CD4-positive, alpha-beta memory T cell (primary cell): ENCODE measurements at regions not wholly inside any gene's neighbourhood (a gene's known extent, or its start where the extent isn't known, plus 50 kb on each side); places are given as distances from the start of the nearest gene placed in this dataset.

Experiments used
- CTCF ChIA-PET: fragments of 350-600 bp; sonication (Branson Sonifier 250); formaldehyde crosslinking; loops from one replicate; lab custom pipeline; 2021; ENCODE audit warnings: inconsistent platforms; ENCODE audit not compliant: partially characterized antibody; lab: Charles Lee
- POLR2A ChIA-PET: fragments of 350-600 bp; sonication (Branson Sonifier 250); formaldehyde crosslinking; loops from one replicate; lab custom pipeline; 2021; ENCODE audit not compliant: partially characterized antibody; lab: Charles Lee
- DNase-seq, 5 donors: peaks; one replicate each; pipeline versions ENCODE4 v3.0.0 to v3.0.0-alpha.2; 2020 to 2022; ENCODE audit warnings: mixed read lengths in 1 of 5
- H3K27ac ChIP-seq: one replicate; pipeline ENCODE4 v1.7.0; 2013; ENCODE audit warnings: low read depth, low read length
- H3K27me3 ChIP-seq: 2 replicates; pipeline ENCODE4 v1.7.0; 2013; ENCODE audit warnings: mild to moderate bottlenecking, low read length, moderate library complexity; ENCODE audit not compliant: insufficient read depth
- H3K36me3 ChIP-seq: 2 replicates; pipeline ENCODE4 v1.7.0; 2013; ENCODE audit warnings: mild to moderate bottlenecking, low read length, moderate library complexity; ENCODE audit not compliant: insufficient read depth
- H3K4me1 ChIP-seq: 2 replicates; pipeline ENCODE4 v1.7.0; 2013; ENCODE audit warnings: mild to moderate bottlenecking, low read length, moderate library complexity; ENCODE audit not compliant: insufficient read depth
- H3K4me3 ChIP-seq, 2 donors: one replicate each; pipeline ENCODE4 v1.7.0; 2013; ENCODE audit warnings: low read length in 2 of 2, mild to moderate bottlenecking in 1 of 2
- H3K9me3 ChIP-seq, 2 donors: one replicate each; pipeline ENCODE4 v1.7.0; 2013; ENCODE audit warnings: low read length in 2 of 2, control low read depth in 1 of 2; ENCODE audit not compliant: control insufficient read depth in 1 of 2
- H3K27ac Mint-ChIP-seq, 7 donors: one replicate each; pipeline ENCODE4 v1.8.0; 2020 to 2021; ENCODE audit warnings: mixed read lengths in 7 of 7, mild to moderate bottlenecking in 6 of 7, inconsistent platforms in 3 of 7, moderate library complexity in 3 of 7
- H3K27me3 Mint-ChIP-seq, 2 donors: one replicate each; pipeline ENCODE4 v1.8.0; 2020 to 2021; ENCODE audit warnings: mixed read lengths in 2 of 2
- H3K36me3 Mint-ChIP-seq, 2 donors: one replicate each; pipeline ENCODE4 v1.8.0; 2020 to 2021; ENCODE audit warnings: mixed read lengths in 2 of 2, inconsistent platforms in 1 of 2, mild to moderate bottlenecking in 1 of 2
- H3K4me1 Mint-ChIP-seq, 4 donors: one replicate each; pipeline ENCODE4 v1.8.0; 2020 to 2021; ENCODE audit warnings: mixed read lengths in 4 of 4, mild to moderate bottlenecking in 1 of 4
- H3K4me3 Mint-ChIP-seq, 8 donors: one replicate each; pipeline ENCODE4 v1.8.0; 2020 to 2021; ENCODE audit warnings: mixed read lengths in 8 of 8, mild to moderate bottlenecking in 7 of 8, moderate library complexity in 6 of 8, inconsistent platforms in 3 of 8
- H3K9me3 Mint-ChIP-seq, 8 donors: one replicate each; pipeline ENCODE4 v1.8.0; 2020 to 2021; ENCODE audit warnings: mixed read lengths in 8 of 8, mild to moderate bottlenecking in 5 of 8, inconsistent platforms in 3 of 8, moderate library complexity in 1 of 8
- intact Hi-C: fragments of 100-400 bp; cut with micrococcal nuclease; formaldehyde crosslinking; loops from one replicate; pipeline ENCODE4 v1.15.1; 2023

- H3K27ac ChIP-seq = no peak overlapping the region
- Mint-ChIP-seq H3K4me1 (no peaks in the 10 kb centered on the region), H3K9me3 (peaks cover 0 to 6% (median 0%) of the 10 kb centered on the region in 8 donors), H3K27me3 (peaks cover 3% of the 10 kb centered on the region in 2 donors), H3K27ac (no peak overlapping the region), H3K36me3 (no peaks in the 10 kb centered on the region), H3K4me3 (no peak overlapping the region)
- POLR2A ChIA-PET = no interaction called here
- H3K4me3 ChIP-seq = no peak overlapping the region
- DNase-seq = peak in 1 of 5 donors; percentile 4
- CTCF ChIA-PET = no interaction called here
- H3K27me3 ChIP-seq = no peaks in the 10 kb centered on the region
- intact Hi-C loops = loop anchor here (2.0 kb wide), 1 partner anchor 519 kb away; no protein-coding TSS in a partner anchor
- H3K36me3 ChIP-seq = no peaks in the 10 kb centered on the region
- H3K9me3 ChIP-seq = no peaks in the 10 kb centered on the region
- no peaks in the 10 kb centered on the region for H3K4me1 ChIP-seq
Observed at GRCh38 chr7:24381894-24382505, 98.0 kb downstream of the NPY start.

- Histone ChIP-seq H3K36me3 (no peaks in the 10 kb centered on the region), H3K4me1 (no peaks in the 10 kb centered on the region), H3K27me3 (no peaks in the 10 kb centered on the region), H3K9me3 (no peaks in the 10 kb centered on the region), H3K4me3 (no peak overlapping the region), H3K27ac (no peak overlapping the region)
- ChIA-PET POLR2A (no interaction called here), CTCF (no interaction called here)
- Mint-ChIP-seq H3K27ac (no peak overlapping the region), H3K27me3 (peaks cover 3% of the 10 kb centered on the region in 2 donors), H3K4me3 (no peak overlapping the region), H3K36me3 (no peaks in the 10 kb centered on the region), H3K9me3 (peaks cover 0 to 6% (median 0%) of the 10 kb centered on the region in 8 donors), H3K4me1 (no peaks in the 10 kb centered on the region)
- DNase-seq = no peak
- intact Hi-C loops = loop anchor here (2.0 kb wide), 1 partner anchor 520 kb away; no protein-coding TSS in a partner anchor
Observed at GRCh38 chr7:24383055-24383454, 99.1 kb downstream of the NPY start.

GRCh38 chr7:24384362-24385030, 100.5 kb downstream of the NPY start:
- Mint-ChIP-seq H3K27me3 (peaks cover 3% of the 10 kb centered on the region in 2 donors), H3K4me3 (no peak overlapping the region), H3K27ac (no peak overlapping the region), H3K4me1 (no peaks in the 10 kb centered on the region), H3K36me3 (no peaks in the 10 kb centered on the region), H3K9me3 (peaks cover 0 to 6% (median 0%) of the 10 kb centered on the region in 8 donors)
- no peaks in the 10 kb centered on the region for H3K9me3 ChIP-seq
- DNase-seq = no peak
- POLR2A ChIA-PET = no interaction called here
- intact Hi-C loops = no loop called here
- H3K27me3 ChIP-seq = no peaks in the 10 kb centered on the region
- H3K36me3 ChIP-seq = no peaks in the 10 kb centered on the region
- no peak overlapping the region for H3K4me3 ChIP-seq
- CTCF ChIA-PET = interaction anchor here (0.9 kb wide), 1 partner anchor 10 kb away, joined by 3 read pairs; no protein-coding TSS in a partner anchor
- no peaks in the 10 kb centered on the region for H3K4me1 ChIP-seq
- H3K27ac ChIP-seq = no peak overlapping the region

- Mint-ChIP-seq H3K4me1 (no peaks in the 10 kb centered on the region), H3K27me3 (peaks cover 0 to 7% of the 10 kb centered on the region in 2 donors), H3K36me3 (no peaks in the 10 kb centered on the region), H3K4me3 (no peak overlapping the region), H3K27ac (no peak overlapping the region), H3K9me3 (peaks cover 0 to 2% (median 0%) of the 10 kb centered on the region in 8 donors)
- DNase-seq = no peak
- Histone ChIP-seq H3K36me3 (no peaks in the 10 kb centered on the region), H3K9me3 (no peaks in the 10 kb centered on the region), H3K4me1 (no peaks in the 10 kb centered on the region), H3K4me3 (no peak overlapping the region), H3K27me3 (no peaks in the 10 kb centered on the region), H3K27ac (no peak overlapping the region)
- ChIA-PET CTCF (no interaction called here), POLR2A (no interaction called here)
- intact Hi-C loops = no loop called here
Observed at GRCh38 chr7:24388212-24388611, 104.2 kb downstream of the NPY start.

- POLR2A ChIA-PET = no interaction called here
- Mint-ChIP-seq H3K36me3 (no peaks in the 10 kb centered on the region), H3K27me3 (peaks cover 2 to 5% of the 10 kb centered on the region in 2 donors), H3K9me3 (no peaks in the 10 kb centered on the region), H3K27ac (no peak overlapping the region), H3K4me1 (no peaks in the 10 kb centered on the region), H3K4me3 (no peak overlapping the region)
- Histone ChIP-seq H3K36me3 (no peaks in the 10 kb centered on the region), H3K4me3 (no peak overlapping the region), H3K27me3 (no peaks in the 10 kb centered on the region), H3K27ac (no peak overlapping the region), H3K4me1 (no peaks in the 10 kb centered on the region), H3K9me3 (no peaks in the 10 kb centered on the region)
- intact Hi-C loops = no loop called here
- CTCF ChIA-PET = no interaction called here
- no peak for DNase-seq
Observed at GRCh38 chr7:24390376-24391157, 106.6 kb downstream of the NPY start.

- H3K9me3 ChIP-seq = no peaks in the 10 kb centered on the region
- H3K27me3 ChIP-seq = no peaks in the 10 kb centered on the region
- no peak overlapping the region for H3K4me3 ChIP-seq
- Mint-ChIP-seq H3K4me3 (no peak overlapping the region), H3K36me3 (no peaks in the 10 kb centered on the region), H3K4me1 (no peaks in the 10 kb centered on the region), H3K27ac (no peak overlapping the region), H3K27me3 (peaks cover 3 to 5% of the 10 kb centered on the region in 2 donors), H3K9me3 (peaks cover 0 to 2% (median 0%) of the 10 kb centered on the region in 8 donors)
- no peaks in the 10 kb centered on the region for H3K4me1 ChIP-seq
- CTCF ChIA-PET = no interaction called here
- H3K36me3 ChIP-seq = no peaks in the 10 kb centered on the region
- DNase-seq = no peak
- POLR2A ChIA-PET = no interaction called here
- intact Hi-C loops = no loop called here
- no peak overlapping the region for H3K27ac ChIP-seq
Observed at GRCh38 chr7:24392774-24393173, 108.8 kb downstream of the NPY start.

- Histone ChIP-seq H3K36me3 (no peaks in the 10 kb centered on the region), H3K9me3 (no peaks in the 10 kb centered on the region), H3K4me1 (no peaks in the 10 kb centered on the region), H3K27ac (no peak overlapping the region), H3K27me3 (no peaks in the 10 kb centered on the region), H3K4me3 (no peak overlapping the region)
- Mint-ChIP-seq H3K9me3 (peaks cover 0 to 2% (median 0%) of the 10 kb centered on the region in 8 donors), H3K36me3 (no peaks in the 10 kb centered on the region), H3K27me3 (peaks cover 5 to 6% of the 10 kb centered on the region in 2 donors), H3K4me1 (no peaks in the 10 kb centered on the region), H3K4me3 (no peak overlapping the region), H3K27ac (peak overlapping the region in 1 of 7 donors; percentile 66)
- ChIA-PET POLR2A (no interaction called here), CTCF (interaction anchor here (1.3 kb wide), 1 partner anchor 11 kb away, joined by 3 read pairs; no protein-coding TSS in a partner anchor)
- intact Hi-C loops = no loop called here
- DNase-seq = no peak
Observed at GRCh38 chr7:24395512-24395911, 111.5 kb downstream of the NPY start.
